ENCODE measurements at regions not wholly inside any gene's neighbourhood (a gene's known extent, or its start where the extent isn't known, plus 50 kb on each side); places are given as distances from the start of the nearest gene placed in this dataset.
A peak's percentile ranks its signal among the peaks of the same experiment; 100 is the strongest.
"Not testable (repeated sequence)": the region's sequence is repeated elsewhere in the genome, so short reads cannot be mapped to it uniquely, and the experiment has no call there.

DNA sequence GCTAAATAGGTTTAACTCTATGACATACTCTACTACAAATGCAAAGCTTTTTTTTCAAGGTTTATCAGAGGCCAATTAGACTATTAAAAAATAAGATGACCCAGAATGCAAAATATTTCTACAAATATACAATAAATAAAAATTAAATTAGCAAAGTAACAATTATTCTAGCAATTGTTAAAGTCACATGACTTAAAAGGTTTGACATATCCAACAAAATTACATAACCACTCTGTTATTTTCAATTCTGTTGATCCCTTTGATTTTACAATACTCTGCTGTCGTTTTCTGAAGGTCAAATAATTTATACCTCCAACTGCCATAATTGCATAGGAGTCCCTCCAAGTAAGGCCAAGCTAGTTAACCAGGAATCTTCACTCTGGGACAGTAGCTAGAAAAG lies 292.6 kb upstream of the MIR17HG start:
- H3K4me3 ChIP-seq (replicated peaks; ENCODE audit: low read depth, low read length), result no peak overlapping the region
- no peak for DNase-seq (ENCODE audit: low read depth)
- TF ChIP-seq, protein P1, sequence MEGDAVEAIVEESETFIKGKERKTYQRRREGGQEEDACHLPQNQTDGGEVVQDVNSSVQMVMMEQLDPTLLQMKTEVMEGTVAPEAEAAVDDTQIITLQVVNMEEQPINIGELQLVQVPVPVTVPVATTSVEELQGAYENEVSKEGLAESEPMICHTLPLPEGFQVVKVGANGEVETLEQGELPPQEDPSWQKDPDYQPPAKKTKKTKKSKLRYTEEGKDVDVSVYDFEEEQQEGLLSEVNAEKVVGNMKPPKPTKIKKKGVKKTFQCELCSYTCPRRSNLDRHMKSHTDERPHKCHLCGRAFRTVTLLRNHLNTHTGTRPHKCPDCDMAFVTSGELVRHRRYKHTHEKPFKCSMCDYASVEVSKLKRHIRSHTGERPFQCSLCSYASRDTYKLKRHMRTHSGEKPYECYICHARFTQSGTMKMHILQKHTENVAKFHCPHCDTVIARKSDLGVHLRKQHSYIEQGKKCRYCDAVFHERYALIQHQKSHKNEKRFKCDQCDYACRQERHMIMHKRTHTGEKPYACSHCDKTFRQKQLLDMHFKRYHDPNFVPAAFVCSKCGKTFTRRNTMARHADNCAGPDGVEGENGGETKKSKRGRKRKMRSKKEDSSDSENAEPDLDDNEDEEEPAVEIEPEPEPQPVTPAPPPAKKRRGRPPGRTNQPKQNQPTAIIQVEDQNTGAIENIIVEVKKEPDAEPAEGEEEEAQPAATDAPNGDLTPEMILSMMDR (IDR thresholded peaks at IDR 0.05; ENCODE audit: low read length, missing control alignments), result no peak

DNA sequence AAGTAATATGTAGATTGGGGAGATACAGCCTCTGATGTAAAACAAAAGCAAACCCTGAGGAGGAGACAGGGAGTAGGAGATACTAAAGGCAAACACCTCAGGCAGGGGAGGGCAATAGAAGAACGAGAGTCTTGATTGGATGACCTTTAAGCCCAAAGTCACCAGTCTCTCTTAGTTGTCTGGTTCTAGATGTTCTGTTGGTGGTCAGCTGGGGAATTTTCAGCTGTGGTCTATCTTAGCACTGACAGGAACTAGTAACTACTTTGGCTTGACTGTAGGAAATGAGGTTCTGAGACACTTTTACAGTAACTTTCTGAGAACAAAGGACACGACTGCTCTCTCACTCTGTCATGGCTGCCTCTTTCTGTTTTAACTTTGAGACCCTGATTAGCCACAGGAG lies 290.7 kb upstream of the MIR17HG start:
- H3K4me3 ChIP-seq (replicated peaks; ENCODE audit: low read depth, low read length), result no peak overlapping the region

DNA sequence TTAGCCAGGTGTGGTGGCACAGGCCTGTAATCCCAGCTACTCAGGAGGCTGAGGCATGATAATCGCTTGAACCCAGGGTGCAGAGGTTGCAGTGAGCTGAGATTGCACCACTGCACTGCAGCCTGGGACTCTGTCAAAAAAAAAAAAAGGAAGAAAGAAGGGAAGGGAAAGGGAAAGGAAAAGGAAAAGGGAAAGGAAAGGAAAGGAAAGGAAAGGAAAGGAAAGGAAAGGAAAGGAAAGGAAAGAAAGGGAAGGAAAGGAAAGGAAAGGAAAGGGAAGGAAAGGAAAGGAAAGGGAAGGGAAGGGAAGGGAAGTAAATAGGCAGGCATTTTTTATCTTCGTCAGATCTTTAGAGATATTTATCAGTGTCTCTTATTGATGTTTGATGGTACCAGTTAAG lies 290.0 kb upstream of the MIR17HG start:
- DNase-seq (ENCODE audit: low read depth); H3K4me3 ChIP-seq (replicated peaks; ENCODE audit: low read depth, low read length): not testable (repeated sequence)

More for the DNA sequence above, 290.7 kb upstream of the MIR17HG start:
- DNase-seq (ENCODE audit: low read depth), result no peak
- TF ChIP-seq, protein P1 (IDR thresholded peaks at IDR 0.05; ENCODE audit: low read length, missing control alignments), result no peak

DNA sequence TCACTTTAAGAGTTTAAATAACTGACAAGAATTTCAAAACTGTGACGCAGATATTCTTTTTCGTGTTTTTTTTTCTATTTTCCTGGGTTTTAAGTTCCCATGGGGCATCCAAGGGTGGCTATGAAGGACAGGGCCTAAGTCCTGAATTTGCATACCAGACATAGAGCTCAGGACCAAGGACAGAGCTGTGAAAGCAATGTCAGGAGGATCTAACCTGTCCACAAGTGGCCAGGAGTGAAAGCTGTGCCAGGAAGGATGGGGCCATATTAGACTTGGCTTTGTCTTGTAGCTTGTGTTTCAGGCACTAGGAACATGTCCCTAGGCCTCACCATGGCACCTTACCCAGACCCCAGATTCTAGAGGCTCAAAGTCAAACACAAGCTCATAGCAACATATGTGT lies 289.4 kb upstream of the MIR17HG start:
- peak; percentile 19 for DNase-seq (ENCODE audit: low read depth)
- H3K4me3 ChIP-seq (replicated peaks; ENCODE audit: low read depth, low read length), result no peak overlapping the region
- TF ChIP-seq, protein P1 (IDR thresholded peaks at IDR 0.05; ENCODE audit: low read length, missing control alignments), result no peak

DNA sequence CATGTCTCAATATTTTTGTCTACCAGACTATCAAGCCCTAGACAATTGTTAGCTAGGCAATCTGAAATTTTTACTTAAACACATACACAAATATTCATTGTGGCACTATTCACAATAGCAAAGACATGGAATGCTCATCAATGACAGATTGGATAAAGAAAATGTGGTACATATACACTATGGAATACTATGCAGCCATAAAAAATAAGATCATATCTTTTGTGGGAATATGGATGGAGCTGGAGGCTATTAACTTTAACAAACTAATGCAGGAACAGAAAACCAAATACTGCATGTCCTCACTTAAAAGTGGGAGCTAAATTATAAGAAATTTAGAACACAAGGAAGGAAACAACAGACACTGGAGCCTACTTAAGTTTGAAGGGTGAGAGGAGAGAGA lies 288.6 kb upstream of the MIR17HG start:
- TF ChIP-seq, protein P1 (IDR thresholded peaks at IDR 0.05; ENCODE audit: low read length, missing control alignments), result no peak
- no peak overlapping the region for H3K4me3 ChIP-seq (replicated peaks; ENCODE audit: low read depth, low read length)
- no peak for DNase-seq (ENCODE audit: low read depth)

DNA sequence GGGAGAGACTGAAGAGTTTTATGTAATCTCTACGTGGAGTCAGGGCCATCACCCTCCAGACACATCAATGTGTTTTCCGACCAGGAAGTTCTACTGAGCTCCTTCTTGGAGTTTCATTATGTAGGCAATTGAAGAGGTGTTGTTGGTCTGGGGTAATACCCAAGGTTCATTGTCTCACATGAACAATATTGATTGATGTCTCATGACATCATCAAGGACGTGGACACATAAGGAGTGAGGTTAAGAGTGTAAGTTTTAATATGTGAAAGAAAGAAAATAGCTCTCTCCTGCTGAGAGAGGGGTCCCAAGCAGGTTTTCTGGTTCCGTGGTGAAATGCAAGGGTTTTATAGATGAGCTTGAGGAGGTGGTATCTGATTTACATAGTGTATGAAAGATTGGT lies 280.7 kb upstream of the MIR17HG start:
- DNase-seq (ENCODE audit: low read depth), result no peak
- TF ChIP-seq, protein P1 (IDR thresholded peaks at IDR 0.05; ENCODE audit: low read length, missing control alignments), result no peak
- no peak overlapping the region for H3K4me3 ChIP-seq (replicated peaks; ENCODE audit: low read depth, low read length)

DNA sequence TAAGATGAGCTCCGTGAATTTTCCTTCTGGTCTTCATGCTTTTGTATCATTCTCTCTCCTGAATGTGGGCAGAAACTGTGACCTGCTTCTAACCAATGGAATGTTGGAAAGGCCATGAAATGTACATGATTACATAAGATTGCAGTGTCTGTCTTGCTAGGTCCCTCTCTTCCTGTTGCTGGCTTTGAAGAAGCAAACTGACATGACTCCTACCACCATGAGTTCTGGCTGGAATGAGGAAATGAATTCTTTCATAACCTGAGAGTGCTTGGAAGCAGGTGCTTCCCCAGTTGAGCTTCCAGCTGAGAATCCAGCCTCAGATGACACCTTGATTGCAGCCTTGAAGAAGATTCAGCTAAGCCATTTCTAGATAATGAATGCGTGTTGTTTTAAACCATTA lies 275.0 kb upstream of the MIR17HG start:
- TF ChIP-seq, protein P1 (IDR thresholded peaks at IDR 0.05; ENCODE audit: low read length, missing control alignments), result no peak
- DNase-seq (ENCODE audit: low read depth), result no peak
- no peak overlapping the region for H3K4me3 ChIP-seq (replicated peaks; ENCODE audit: low read depth, low read length)

DNA sequence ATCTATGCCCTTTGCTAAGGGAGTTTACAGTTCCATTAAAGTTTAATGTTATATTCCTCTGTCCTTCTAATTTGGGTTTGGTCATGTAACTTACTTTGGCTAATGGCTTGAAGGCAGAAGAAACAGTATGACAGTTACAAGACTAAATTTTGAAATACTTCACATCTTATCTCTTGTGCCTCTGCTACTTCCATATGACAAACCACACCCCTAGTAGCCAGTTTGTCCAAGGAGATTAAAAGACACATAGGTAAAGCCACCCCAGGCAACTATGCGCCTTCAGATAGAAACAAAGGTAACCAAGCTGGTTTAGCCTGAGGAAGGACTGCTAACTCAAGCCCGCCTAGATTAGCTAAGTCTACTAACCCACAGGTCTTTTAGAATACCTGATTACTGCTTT lies 273.4 kb upstream of the MIR17HG start:
- TF ChIP-seq, protein P1 (IDR thresholded peaks at IDR 0.05; ENCODE audit: low read length, missing control alignments), result no peak
- no peak for DNase-seq (ENCODE audit: low read depth)
- no peak overlapping the region for H3K4me3 ChIP-seq (replicated peaks; ENCODE audit: low read depth, low read length)
